GM23338 (cell line): ENCODE measurements at regions not wholly inside any gene's neighbourhood (a gene's known extent, or its start where the extent isn't known, plus 50 kb on each side); places are given as distances from the start of the nearest gene placed in this dataset.

Source experiments
- ATAC-seq: fragments of 200-7000 bp; cut with Tn5 transposase; 3 replicates; pipeline ENCODE4 v1.9.1; 2020
- DNase-seq: peaks from one replicate; pipeline ENCODE4 v3.0.0-alpha.2; 2015; ENCODE audit warnings: low spot score
- H2AFZ ChIP-seq: fragments of 200-600 bp; sonication (generic); 2 replicates; pipeline ENCODE4 v1.8.0; 2016; ENCODE audit warnings: antibody characterized with exemption, mild to moderate bottlenecking, moderate library complexity
- H3F3A ChIP-seq: fragments of 200-600 bp; sonication (generic); replicated peaks from 2 replicates; pipeline ENCODE4 v1.8.0; 2017; ENCODE audit warnings: antibody characterized with exemption, mixed run types, low read depth
- H3K27ac ChIP-seq: fragments of 200-600 bp; sonication (generic); 2 replicates; pipeline ENCODE4 v1.6.1; 2016; ENCODE audit warnings: low read depth
- H3K27me3 ChIP-seq: fragments of 200-600 bp; sonication (generic); 2 replicates; pipeline ENCODE4 v1.8.0; 2016; ENCODE audit warnings: mild to moderate bottlenecking, mixed run types, moderate library complexity; ENCODE audit not compliant: insufficient read depth
- H3K36me3 ChIP-seq: fragments of 200-600 bp; sonication (generic); 2 replicates; pipeline ENCODE4 v1.8.0; 2016; ENCODE audit warnings: mild to moderate bottlenecking; ENCODE audit not compliant: insufficient read depth
- H3K4me1 ChIP-seq: fragments of 200-600 bp; sonication (generic); 2 replicates; pipeline ENCODE4 v1.8.0; 2016; ENCODE audit warnings: mild to moderate bottlenecking, moderate library complexity; ENCODE audit not compliant: insufficient read depth
- H3K4me2 ChIP-seq: fragments of 200-600 bp; sonication (generic); 2 replicates; pipeline ENCODE4 v1.7.1; 2017; ENCODE audit warnings: mixed run types
- H3K4me3 ChIP-seq: fragments of 200-600 bp; sonication (generic); 2 replicates; pipeline ENCODE4 v1.6.1; 2016; ENCODE audit warnings: mixed run types
- H3K79me2 ChIP-seq: fragments of 200-600 bp; sonication (generic); replicated peaks from 2 replicates; pipeline ENCODE4 v1.8.0; 2017; ENCODE audit warnings: mild to moderate bottlenecking; ENCODE audit not compliant: insufficient read depth
- H3K9me2 ChIP-seq: fragments of 200-600 bp; sonication (generic); 2 replicates; pipeline ENCODE4 v1.8.0; 2017; ENCODE audit not compliant: insufficient read depth
- H4K20me1 ChIP-seq: fragments of 200-600 bp; sonication (generic); replicated peaks from 2 replicates; pipeline ENCODE4 v1.8.0; 2017; ENCODE audit warnings: mild to moderate bottlenecking; ENCODE audit not compliant: insufficient read depth
- H3K27ac Mint-ChIP-seq: 2 replicates; pipeline ENCODE4 v1.8.0; 2020; ENCODE audit warnings: inconsistent platforms, mild to moderate bottlenecking, moderate library complexity, mixed read lengths
- H3K27me3 Mint-ChIP-seq: 3 replicates; pipeline ENCODE4 v1.8.0; 2022; ENCODE audit warnings: low read depth, mild to moderate bottlenecking, moderate library complexity, mixed read lengths, inconsistent platforms; ENCODE audit not compliant: insufficient read depth, poor library complexity
- H3K36me3 Mint-ChIP-seq: 3 replicates; pipeline ENCODE4 v1.8.0; 2021; ENCODE audit warnings: low read depth, mild to moderate bottlenecking, inconsistent platforms, moderate library complexity, mixed read lengths
- H3K4me1 Mint-ChIP-seq: 3 replicates; pipeline ENCODE4 v1.8.0; 2020; ENCODE audit warnings: mild to moderate bottlenecking, inconsistent platforms, mixed read lengths
- H3K4me3 Mint-ChIP-seq: 3 replicates; pipeline ENCODE4 v1.8.0; 2021; ENCODE audit warnings: moderate library complexity, mild to moderate bottlenecking, inconsistent platforms, mixed read lengths
- H3K9me3 Mint-ChIP-seq: 3 replicates; pipeline ENCODE4 v1.8.0; 2020; ENCODE audit warnings: moderate library complexity, mild to moderate bottlenecking, inconsistent platforms, mixed read lengths
- ETS1 ChIP-seq: IDR thresholded peaks from 2 replicates; pipeline ENCODE4 v1.6.1; 2016; ENCODE audit warnings: antibody characterized with exemption
- EZH2 ChIP-seq: fragments of 200-600 bp; sonication (generic); IDR thresholded peaks from one replicate; pipeline ENCODE4 v1.8.0; 2017; ENCODE audit warnings: antibody characterized with exemption, mild to moderate bottlenecking, low read depth; ENCODE audit not compliant: unreplicated experiment
- EZH2phosphoT487 ChIP-seq: fragments of 200-600 bp; sonication (generic); IDR thresholded peaks from one replicate; pipeline ENCODE4 v1.8.1; 2018; ENCODE audit warnings: antibody characterized with exemption; ENCODE audit not compliant: unreplicated experiment
- JUNB ChIP-seq: IDR thresholded peaks from one replicate; pipeline ENCODE4 v1.6.1; 2016; ENCODE audit warnings: antibody characterized with exemption; ENCODE audit not compliant: unreplicated experiment
- NANOG ChIP-seq: IDR thresholded peaks from 2 replicates; pipeline ENCODE4 v1.6.1; 2016; ENCODE audit warnings: antibody characterized with exemption, borderline replicate concordance
- POLR2AphosphoS5 ChIP-seq: IDR thresholded peaks from 2 replicates; pipeline ENCODE4 v1.6.1; 2016; ENCODE audit warnings: antibody characterized with exemption, low read depth
- REST ChIP-seq: IDR thresholded peaks from one replicate; pipeline ENCODE4 v1.6.1; 2018; ENCODE audit warnings: antibody characterized with exemption; ENCODE audit not compliant: unreplicated experiment
- STAT1 ChIP-seq: IDR thresholded peaks from one replicate; pipeline ENCODE4 v1.6.1; 2016; ENCODE audit warnings: antibody characterized with exemption; ENCODE audit not compliant: unreplicated experiment

- Mint-ChIP-seq H3K36me3 (no peaks in the 10 kb centered on the region), H3K9me3 (no peaks in the 10 kb centered on the region), H3K4me3 (no peak overlapping the region), H3K4me1 (peaks cover 3% of the 10 kb centered on the region; the same call in 1 of the 3 replicates), H3K27me3 (no peaks in the 10 kb centered on the region), H3K27ac (no peak overlapping the region)
- Histone ChIP-seq H3K4me1 (no peaks in the 10 kb centered on the region), H3K79me2 (no peaks in the 10 kb centered on the region), H3K27me3 (no peaks in the 10 kb centered on the region), H3K36me3 (no peaks in the 10 kb centered on the region), H3K9me2 (no peaks in the 10 kb centered on the region), H3F3A (no peaks in the 10 kb centered on the region), H3K4me3 (no peak overlapping the region), H3K27ac (no peak overlapping the region), H2AFZ (no peak overlapping the region), H4K20me1 (no peaks in the 10 kb centered on the region), H3K4me2 (no peak overlapping the region)
- no peak for TF ChIP-seq ETS1
- no peak for ATAC-seq
- no peak for DNase-seq
Measured at GRCh38 chr5:103910786-103911185, 348.2 kb upstream of the NUDT12 start.

GRCh38 chr5:103910011-103910410 is 347.4 kb upstream of the NUDT12 start:
- ATAC-seq (no peak), DNase-seq (no peak)
- no peak overlapping the region for H2AFZ ChIP-seq
- H3K27ac Mint-ChIP-seq: no peak overlapping the region
- no peaks in the 10 kb centered on the region for H3K36me3 ChIP-seq
- H3K4me3 ChIP-seq: no peak overlapping the region
- no peaks in the 10 kb centered on the region for H3K79me2 ChIP-seq
- H3K9me2 ChIP-seq: no peaks in the 10 kb centered on the region
- H3K4me3 Mint-ChIP-seq: no peak overlapping the region
- no peaks in the 10 kb centered on the region for H3K4me1 Mint-ChIP-seq
- no peaks in the 10 kb centered on the region for H3K36me3 Mint-ChIP-seq
- H3K27me3 ChIP-seq: no peaks in the 10 kb centered on the region
- no peaks in the 10 kb centered on the region for H3K4me1 ChIP-seq
- H3K4me2 ChIP-seq: no peak overlapping the region
- no peaks in the 10 kb centered on the region for H3K27me3 Mint-ChIP-seq
- no peaks in the 10 kb centered on the region for H3F3A ChIP-seq
- no peaks in the 10 kb centered on the region for H4K20me1 ChIP-seq
- no peak overlapping the region for H3K27ac ChIP-seq
- H3K9me3 Mint-ChIP-seq: no peaks in the 10 kb centered on the region
- TF ChIP-seq REST: no peak
- no peak for TF ChIP-seq EZH2phosphoT487
- TF ChIP-seq NANOG: no peak
- no peak for TF ChIP-seq POLR2AphosphoS5
- TF ChIP-seq EZH2: no peak

GRCh38 chr5:103909391-103909790 is 346.8 kb upstream of the NUDT12 start:
- Mint-ChIP-seq H3K27me3 (no peaks in the 10 kb centered on the region), H3K27ac (no peak overlapping the region), H3K4me1 (no peaks in the 10 kb centered on the region), H3K4me3 (no peak overlapping the region), H3K36me3 (no peaks in the 10 kb centered on the region), H3K9me3 (no peaks in the 10 kb centered on the region)
- Histone ChIP-seq H3K36me3 (no peaks in the 10 kb centered on the region), H4K20me1 (no peaks in the 10 kb centered on the region), H3K27me3 (no peaks in the 10 kb centered on the region), H3K27ac (no peak overlapping the region), H3K4me1 (no peaks in the 10 kb centered on the region), H3F3A (no peaks in the 10 kb centered on the region), H3K9me2 (no peaks in the 10 kb centered on the region), H3K4me2 (no peak overlapping the region), H3K4me3 (no peak overlapping the region), H3K79me2 (no peaks in the 10 kb centered on the region), H2AFZ (peak overlapping the region; percentile 85; the same call in 1 of the 2 replicates)
- DNase-seq (no peak), ATAC-seq (no peak)
- TF ChIP-seq ETS1: no peak
- no peak for TF ChIP-seq STAT1
- TF ChIP-seq JUNB: no peak
